GM18909 (cell line): ENCODE measurements at regions not wholly inside any gene's neighbourhood (a gene's known extent, or its start where the extent isn't known, plus 50 kb on each side); places are given as distances from the start of the nearest gene placed in this dataset.

Experiments
- ATAC-seq: cut with Tn5 transposase; IDR thresholded peaks from one replicate; pipeline ENCODE4 v1.9.1; 2021; ENCODE audit warnings: mild to moderate bottlenecking; ENCODE audit not compliant: unreplicated experiment, poor library complexity

GRCh38 chr1:239814306-239814881 lies 277.3 kb upstream of the FMN2 start:
- no peak for ATAC-seq

GRCh38 chr1:239815074-239815473 lies 276.6 kb upstream of the FMN2 start:
- ATAC-seq = no peak

DNA sequence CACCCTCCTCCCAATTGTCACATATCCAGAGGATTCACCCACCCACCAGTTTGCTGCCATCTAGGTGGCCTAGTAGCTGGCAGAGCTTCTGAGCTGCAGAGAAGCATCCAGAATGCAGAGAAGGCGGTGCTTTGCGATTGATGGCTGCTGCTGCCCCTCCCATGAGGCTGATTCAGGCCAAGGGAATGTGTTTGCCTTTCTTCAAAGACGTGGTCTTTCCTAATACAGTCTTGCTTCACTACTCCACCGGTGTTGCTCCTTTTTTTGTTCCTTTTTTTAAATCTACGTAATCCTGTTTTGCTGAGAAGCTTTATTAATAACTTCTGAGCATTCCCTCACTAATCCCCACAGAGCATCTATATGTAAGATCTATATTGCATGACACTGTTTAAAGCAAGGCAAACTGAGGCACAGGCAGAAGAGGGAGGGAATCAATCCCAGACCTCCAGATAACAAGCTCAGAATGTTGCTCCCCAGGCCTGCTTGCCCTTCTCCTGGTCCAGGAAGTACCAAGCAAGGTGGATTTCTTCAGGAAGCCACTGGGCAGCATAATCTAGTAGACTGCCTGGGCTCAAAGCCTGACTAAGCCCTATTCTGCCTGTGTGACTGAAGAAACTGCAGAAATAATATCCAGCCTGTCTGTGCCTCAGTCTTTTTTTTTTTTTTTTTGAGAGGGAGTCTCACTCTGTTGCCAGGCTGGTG lies 275.5 kb upstream of the FMN2 start:
- no peak for ATAC-seq

DNA sequence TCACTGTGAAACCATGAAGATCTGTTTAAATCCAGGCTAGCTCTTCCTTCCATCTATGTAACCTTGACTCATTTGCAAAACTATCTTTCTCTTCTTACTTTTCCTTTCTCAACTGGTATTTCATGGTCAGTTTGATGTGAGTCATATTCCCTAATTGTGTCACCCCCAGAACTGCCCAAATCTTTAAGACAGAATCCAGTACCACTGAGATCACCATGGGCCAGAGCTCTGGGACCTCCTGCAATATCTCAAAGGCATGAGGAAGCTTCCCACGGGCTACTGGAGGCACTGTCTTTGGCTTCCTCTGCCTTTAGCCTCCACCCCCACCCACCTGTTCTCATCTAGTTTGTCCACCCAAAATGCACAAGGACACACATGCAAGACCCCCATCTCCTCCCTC lies 274.4 kb upstream of the FMN2 start:
- ATAC-seq = no peak

DNA sequence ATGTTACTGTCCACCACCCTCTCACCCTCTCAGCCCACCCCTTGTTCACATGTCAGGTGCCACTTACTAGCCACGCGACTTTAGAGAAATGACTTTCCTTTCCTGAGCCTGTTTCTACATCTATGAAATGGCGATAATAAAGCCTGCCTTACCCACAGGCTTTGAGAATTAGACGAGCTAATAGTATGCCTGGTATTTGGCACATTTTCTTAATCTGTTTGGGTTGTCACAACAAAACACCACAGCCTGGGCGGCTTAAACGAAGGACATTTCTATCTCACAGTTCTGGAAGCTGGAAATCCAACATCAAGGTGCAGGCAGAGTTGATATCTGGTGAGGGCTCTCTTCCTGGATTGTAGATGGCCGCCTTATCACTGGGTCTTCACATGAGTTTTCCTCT lies 273.9 kb upstream of the FMN2 start:
- no peak for ATAC-seq

DNA sequence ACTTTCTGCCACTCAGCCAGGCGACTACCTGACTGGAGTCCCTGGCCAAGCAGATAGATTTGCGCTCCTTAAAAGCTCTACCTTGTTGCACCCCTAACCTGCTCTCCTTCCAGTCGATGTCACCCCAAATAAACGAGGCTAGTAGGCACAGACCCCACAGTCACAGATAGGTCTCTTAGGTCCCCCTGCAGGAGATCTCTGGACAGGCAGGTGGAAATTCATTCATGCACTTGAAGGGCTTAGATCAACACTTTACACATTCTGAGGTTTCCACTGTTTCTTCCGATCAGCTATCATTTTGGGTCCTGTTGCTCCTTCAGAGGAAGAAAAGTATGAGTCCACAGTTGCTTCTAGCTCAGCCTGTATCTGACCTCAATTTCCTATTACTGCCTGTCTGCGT lies 272.6 kb upstream of the FMN2 start:
- no peak for ATAC-seq

GRCh38 chr1:239819756-239820250 lies 271.9 kb upstream of the FMN2 start:
- no peak for ATAC-seq

GRCh38 chr1:239823852-239824251 lies 267.8 kb upstream of the FMN2 start:
- no peak for ATAC-seq

DNA sequence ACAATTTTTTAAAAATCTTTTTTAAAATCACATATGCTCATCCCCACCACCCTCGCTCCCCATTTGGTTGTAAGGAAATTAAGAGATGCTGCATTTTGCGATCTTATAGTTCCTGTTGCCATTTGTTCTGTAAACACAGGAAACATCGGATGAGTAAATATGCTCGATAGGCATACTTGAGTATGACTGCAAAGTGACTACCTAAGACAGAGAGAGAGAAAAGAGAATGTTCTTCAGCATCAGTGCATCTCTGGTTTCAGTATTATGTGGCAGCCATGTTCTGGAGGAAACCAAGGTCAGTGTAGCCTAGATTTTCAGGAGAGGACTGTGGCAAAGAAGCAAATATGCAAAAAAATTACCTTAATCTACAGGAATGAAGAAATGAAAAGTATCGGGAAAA lies 265.5 kb upstream of the FMN2 start:
- no peak for ATAC-seq

- no peak for ATAC-seq
Measured at GRCh38 chr1:239826736-239827135, 264.9 kb upstream of the FMN2 start.

GRCh38 chr1:239829535-239829934 lies 262.1 kb upstream of the FMN2 start:
- ATAC-seq = no peak

GRCh38 chr1:239831577-239832355 lies 259.9 kb upstream of the FMN2 start:
- no peak for ATAC-seq

DNA sequence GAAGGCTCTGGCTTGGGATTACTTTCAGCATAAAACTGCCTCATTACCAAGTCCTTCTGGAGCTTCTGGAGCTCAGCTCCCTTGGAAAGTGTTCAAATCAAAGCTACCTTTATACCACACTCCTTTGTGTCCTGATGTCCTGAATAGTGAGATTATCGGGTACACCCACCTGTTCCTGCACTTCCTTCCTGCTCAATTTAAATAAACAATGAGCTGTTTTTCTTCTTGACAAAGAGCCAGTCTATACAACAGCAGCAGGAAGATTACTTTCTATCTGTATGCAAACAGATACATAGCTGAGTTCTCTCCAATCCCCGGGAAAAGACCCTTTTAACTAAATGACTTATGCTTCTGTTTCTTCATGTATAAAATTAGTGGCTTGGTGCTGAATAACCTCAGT lies 258.0 kb upstream of the FMN2 start:
- no peak for ATAC-seq

GRCh38 chr1:239835946-239836440 lies 255.7 kb upstream of the FMN2 start:
- ATAC-seq = no peak

DNA sequence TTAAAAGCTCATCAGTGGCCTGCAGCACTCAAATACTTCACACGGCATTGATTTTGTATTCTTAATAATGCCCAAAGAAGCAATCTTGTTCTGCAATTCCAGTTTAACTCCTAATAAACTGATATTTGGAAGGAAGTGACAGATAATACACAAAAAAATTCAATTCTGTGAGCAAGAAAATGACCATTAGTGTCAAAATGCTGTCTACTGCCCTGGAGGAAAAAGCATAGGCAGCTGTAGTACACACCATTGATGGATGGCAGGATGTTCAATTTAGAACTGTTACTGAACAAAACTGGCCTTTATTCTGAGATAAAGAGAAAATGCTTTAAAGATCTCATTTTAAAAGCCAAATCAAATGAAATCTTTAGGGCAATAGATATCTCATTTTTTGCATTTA lies 251.3 kb upstream of the FMN2 start:
- no peak for ATAC-seq

- no peak for ATAC-seq
Measured at GRCh38 chr1:239840790-239841189, 250.9 kb upstream of the FMN2 start.

GRCh38 chr1:239841631-239842030 lies 250.1 kb upstream of the FMN2 start:
- no peak for ATAC-seq

- ATAC-seq = no peak
Measured at GRCh38 chr1:239843541-239843940, 248.1 kb upstream of the FMN2 start.

DNA sequence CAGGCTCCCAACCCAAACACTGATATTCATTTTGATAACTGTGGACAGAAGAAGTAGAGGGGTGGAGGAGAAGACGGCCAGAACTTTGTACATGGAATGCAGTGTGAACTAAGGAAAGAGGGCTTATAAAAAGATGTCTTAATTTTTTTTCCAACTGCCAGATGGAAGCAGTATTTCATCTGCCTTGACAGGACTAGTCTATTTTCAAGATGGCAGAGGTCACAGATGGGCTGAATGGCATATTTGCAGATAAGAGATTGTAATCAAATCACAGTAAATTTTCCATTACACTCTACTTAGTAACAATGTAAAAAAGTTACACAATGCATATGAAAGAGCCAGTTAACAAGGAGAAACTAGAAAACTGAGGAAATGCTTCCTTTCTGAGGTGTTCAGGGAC lies 246.8 kb upstream of the FMN2 start:
- ATAC-seq = no peak

DNA sequence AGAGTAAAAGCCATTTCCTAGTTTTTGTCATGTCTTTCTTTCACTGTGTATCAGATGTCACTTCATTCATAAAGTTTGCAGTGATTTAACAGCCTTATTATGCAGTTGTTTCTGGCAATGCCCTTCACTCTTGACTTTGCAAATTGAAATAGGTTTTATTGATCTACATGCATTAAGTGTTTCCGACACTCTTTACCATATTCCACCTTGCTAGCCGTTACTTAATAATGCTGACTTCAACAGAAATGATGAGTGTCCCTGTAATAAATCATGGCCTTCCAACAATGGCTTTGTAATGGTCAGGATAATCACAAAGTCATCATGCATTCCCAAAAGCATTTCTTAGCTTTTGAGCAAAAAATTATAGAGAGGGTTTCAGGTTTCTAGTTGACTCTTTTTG lies 236.8 kb upstream of the FMN2 start:
- ATAC-seq = no peak

DNA sequence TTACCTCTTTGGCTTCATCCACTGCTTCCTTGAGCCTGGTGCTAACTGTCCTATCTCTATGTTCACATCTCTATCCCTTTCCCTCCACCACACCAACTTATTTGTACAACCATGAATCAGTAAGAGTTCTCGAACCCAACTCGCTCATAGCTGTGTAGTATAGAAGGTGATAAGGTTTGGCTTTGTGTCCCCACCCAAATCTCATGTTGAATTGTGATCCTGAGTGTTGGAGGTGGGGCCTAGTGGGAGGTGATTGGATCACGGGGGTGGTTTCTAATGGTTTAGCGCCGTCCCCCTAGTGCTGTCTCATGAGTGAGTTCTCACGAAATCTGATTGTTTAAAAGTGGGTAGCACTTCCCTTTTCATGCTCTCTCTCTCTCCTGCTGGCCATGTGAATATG lies 235.6 kb upstream of the FMN2 start:
- ATAC-seq = no peak
